Muscle of back (tissue), 3 donors: ENCODE measurements at regions not wholly inside any gene's neighbourhood (a gene's known extent, or its start where the extent isn't known, plus 50 kb on each side); places are given as distances from the start of the nearest gene placed in this dataset.

ENCODE experiments used
- DNase-seq, 3 donors: peaks; one replicate each; pipeline versions ENCODE4 v3.0.0 to v3.0.0-alpha.2; 2013

DNA sequence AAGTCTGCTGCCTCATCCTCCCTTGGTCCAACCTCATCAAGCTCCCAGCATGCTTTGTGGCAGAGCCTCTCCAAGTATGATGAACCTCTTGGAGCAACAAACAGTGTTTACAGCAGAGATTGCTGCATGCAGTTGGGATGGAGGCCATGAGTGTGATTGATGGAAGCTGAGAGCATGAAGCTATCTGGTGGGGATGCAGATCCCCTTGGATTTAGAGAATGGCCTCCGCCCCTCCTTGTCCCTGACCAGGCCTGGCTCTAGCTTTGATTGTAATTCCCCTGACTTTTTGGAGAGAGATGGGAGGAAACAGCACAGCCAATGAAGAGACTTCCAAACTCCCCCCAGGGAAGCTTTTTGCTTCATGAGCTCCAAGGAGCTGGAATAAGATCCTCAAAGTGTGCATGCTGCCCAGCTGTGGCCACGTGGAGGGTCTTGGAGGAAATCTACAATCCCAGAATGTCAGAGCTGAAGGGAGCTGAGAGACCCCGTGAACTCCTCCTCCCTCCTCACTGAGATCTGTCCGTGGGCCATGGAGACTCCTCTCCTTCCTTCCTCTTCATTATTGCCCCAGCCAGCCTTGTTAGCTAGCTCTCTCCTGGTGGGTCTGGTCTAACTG is 165.3 kb upstream of the USP24 start:
- DNase-seq, result peak; percentile 60 to 93 (median 84)

DNA sequence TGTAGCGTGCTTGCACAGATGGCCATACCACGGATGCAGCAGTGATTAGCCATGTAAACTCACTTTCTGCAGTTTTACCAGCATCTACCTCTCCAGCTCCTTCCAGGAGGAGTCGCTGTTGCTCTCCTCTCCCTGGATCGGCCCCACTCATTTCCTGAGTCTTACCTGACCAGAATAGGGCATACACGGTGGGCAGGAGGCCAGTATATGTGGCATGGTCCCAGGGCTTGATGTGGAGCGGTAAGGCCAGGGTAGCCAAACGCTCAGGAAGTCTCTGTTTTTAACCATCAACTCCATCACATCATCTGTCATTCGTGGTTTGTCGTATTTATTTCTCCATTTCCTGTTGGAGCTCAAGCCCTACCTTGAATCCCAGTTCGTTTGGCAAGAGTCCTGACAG is 163.4 kb upstream of the USP24 start:
- DNase-seq, result peak in 1 of 3 donors; percentile 37

DNA sequence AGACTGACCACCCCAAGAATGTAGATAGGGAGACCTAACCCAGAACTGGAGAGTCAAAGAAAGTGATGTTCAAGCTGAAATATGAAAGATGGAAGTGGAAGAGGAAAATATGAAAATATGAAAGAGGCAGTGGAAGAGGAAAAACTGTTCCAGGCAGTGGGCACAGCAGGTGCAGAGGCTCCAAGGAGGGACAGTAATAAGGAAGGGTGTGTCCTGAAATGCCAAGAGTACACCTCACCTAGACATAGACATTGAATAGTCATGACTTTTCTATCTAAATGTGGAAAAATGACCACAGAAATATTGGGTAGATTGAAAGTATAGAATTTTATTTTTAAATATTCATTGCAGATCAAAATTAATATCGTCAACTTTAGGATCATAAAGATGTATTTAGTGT is 161.7 kb upstream of the USP24 start:
- DNase-seq, result no peak

DNA sequence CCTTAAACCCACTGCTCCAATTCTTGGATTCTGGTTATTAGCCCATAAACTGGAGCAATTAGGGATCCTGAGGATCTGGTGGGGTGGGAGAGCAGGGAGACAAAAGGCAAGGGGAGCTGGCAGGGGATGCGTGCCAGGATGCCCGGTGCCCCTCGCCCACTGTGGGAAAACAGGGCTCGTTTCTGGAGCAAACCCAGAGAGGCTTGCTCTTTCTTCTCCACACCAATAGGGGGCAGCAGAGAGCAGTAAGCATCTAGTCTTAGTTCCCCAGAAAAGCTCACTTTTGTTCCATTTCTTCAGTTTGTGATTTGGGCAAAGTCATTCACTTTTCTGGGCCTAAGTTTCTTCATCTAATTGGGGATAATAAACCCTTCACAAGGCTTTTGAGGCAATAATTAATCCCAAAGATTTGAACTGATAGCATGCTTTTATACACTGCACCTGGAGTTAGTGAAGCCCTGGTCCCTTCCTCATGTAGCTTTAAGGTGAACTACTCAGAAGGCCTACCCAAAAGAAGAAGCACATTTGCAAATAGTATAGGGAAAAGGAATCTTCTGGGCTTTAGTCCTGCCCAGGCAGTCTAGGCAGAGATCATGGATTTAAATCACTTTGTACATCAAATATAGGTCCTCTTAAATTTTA is 160.6 kb upstream of the USP24 start:
- DNase-seq, result peak in 2 of 3 donors; percentile 45 to 70

DNA sequence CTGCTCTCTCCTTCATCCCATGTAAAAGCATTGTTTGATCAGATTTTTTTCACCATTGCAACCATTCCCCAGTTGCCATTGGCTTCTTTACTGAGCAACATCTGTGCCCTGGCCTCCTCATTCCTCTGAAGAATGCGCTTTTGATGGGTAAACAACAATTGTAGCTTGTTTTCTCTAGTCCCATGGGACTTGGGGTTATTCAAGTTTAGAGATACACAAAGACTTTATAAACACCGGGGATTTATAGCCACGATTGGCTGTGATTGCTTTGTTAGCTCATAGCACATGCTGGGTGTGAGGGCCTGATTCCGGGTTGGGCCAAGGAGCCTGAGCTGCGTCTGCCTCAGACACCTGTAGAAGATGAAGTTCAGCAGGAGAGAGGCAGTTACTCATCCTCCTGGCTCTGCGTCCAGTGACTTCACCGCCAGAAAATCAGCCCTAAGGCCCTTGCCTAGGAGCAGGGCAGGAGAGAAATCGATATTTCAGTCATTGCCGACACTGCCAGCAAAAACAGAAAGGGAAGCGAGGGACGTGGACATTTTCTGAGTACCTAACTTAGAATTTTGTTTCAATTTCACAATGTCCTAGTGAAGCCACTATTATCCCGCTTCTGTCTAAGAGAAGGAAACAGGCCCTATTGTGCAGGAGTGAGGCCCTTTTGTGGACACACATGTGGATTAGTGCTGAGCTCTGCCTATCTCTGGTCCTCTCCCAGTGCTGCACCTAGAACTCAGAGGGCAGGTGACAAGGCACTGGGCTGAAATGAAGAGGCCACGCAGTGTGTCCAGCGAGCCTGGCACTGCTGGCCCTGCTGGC is 159.8 kb upstream of the USP24 start:
- DNase-seq, result peak in 2 of 3 donors; percentile 48 to 68

DNA sequence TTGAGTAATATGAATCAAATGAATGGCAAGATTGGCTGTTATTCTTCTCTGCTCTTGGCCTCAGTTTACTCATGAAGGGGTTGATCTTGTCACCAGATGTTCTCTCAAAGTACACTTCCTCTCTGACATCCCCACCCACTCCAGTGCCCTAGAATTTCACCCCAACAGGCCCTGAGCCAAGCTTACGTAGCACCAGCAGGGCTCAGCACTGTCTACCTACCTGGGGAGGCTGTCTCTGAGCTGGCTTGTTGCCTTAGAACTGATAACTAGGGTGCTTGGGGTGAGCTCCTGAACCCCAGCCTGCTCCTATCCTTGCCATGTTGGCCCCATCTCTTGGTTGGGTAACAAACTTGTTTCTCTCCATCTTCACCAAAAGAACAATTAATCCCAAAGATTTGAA is 159.1 kb upstream of the USP24 start:
- no peak for DNase-seq

DNA sequence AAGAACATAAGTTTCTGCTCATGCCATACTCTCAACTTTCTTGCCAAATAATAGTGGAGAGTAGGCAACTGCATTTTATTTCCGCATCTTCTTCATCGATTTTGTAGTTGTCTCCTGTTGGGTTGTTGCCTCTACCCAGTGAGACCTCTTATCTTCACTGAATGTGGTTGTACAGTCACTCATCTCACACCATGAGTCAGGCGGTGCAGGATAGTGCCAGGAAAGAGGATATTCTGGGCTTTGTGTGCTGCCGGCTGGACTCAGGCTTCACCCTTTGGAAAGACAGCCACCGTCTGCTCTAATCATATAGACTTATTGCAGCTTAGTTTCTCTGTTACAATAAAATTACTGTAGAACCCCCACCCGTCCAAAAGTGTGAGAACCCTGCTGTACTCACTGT is 154.3 kb upstream of the USP24 start:
- no peak for DNase-seq

DNA sequence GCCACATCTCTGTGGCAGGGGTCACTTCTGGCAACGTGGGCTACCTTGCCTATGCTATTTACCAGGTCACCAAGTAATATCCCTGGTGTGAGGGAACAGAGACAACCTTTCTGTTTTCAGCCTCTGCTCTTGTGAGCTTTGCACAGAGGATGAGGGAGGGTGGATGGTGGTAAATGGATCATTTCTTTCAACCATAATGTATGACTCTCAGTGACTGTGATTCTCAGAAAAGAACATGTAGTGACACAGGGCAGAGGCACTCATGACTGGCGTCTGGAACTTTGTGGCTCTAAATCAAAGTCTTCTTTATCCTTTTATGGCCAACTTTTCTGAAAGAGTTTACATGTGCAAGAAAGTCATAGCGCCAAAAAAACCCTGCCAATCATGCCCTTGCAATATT is 153.5 kb upstream of the USP24 start:
- DNase-seq, result no peak

DNA sequence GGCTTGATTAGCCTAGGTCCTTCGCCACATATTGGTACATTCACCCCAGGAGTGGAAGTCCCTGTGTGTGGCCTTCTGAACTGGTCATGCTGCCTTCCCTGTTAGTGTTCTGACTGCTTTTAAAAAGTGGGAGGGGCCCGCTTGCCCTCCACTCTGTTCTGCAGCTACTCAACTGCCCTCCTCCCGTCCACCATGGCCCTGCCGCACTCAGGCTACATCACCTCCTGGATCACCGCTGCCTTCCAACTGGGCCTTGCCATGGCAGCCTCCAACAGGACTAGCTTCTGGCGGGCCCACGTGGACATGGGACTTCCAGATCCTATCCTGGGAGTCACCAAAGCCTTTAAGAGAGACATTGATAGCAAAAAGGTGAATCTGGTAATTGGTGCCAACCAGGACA is 152.1 kb upstream of the USP24 start:
- no peak for DNase-seq

DNA sequence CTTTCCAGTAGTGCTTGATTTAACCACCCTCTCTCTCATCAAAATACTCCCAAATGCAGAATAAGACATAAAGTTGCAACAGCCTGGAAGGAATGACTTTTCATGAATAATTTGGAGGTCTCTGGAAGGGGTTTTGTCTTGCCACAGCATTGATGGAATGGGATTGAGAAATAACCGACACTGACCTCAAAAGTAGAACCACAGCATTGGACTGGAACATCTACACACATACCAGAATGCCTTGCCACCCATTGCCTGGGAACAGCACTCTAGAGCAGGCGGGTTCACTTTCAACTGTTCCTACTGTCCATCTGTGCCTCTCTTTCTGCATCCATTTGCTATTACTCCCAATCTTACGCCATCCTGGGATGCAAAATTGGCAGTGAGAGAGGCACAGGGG is 149.1 kb upstream of the USP24 start:
- no peak for DNase-seq

DNA sequence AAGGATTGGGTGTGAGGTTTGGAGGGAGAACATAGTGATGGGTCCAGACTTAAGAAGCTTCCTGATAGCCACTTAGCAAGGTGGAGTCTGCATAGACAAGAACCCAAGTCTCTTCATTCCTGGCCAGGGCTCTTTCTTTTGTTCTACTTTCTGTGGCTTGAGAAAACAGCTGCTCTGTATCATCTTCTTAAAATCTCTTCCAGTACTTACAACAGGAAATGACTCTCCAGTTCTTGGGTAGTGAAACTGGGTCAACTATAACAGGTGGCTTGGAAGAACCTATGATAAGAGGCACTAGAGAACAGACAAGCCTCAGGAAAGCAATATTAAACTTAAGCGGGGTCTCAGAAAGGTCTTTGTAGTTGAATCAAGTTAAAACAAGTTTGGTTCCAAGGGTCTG is 148.1 kb upstream of the USP24 start:
- peak; percentile 74 to 90 (median 76) for DNase-seq

DNA sequence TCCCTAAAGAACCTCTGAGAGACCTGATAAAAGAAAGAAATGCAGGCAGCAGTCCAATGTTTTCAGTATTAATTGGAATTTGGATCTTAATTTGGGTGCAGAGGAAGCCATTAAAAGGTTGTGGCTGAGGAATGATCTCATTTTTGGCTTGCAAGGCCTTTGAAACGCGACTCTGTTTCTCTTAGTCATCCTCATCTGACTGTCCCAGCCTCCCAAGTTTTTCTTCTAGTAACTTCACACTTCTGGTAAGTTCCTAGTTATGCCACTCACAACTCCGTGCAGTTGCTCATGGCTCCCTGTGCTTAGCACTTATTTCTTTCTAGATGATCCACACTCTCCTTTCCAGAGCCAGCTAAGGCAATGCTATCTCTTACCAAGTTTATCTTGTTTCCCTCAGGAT is 147.4 kb upstream of the USP24 start:
- peak; percentile 42 to 68 (median 67) for DNase-seq

DNA sequence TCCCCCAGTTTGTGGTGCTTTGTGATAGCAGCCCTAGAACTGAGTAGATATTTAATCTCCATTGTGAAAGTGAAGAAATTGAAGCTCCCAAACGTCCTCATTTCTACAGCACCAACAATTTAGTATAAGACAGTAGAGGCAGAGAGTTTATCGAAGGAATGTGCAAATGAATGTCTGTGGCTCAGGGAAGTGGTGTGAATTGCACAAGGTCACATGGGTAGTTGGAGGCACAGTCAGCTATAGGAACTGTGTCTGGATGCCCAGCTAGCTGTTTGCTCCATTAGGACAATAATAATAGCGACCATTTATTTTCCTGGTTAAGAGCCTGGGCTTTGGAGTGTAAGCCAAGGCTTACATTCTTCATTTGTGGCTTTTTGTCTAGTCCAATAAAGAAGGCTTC is 144.4 kb upstream of the USP24 start:
- DNase-seq, result no peak

DNA sequence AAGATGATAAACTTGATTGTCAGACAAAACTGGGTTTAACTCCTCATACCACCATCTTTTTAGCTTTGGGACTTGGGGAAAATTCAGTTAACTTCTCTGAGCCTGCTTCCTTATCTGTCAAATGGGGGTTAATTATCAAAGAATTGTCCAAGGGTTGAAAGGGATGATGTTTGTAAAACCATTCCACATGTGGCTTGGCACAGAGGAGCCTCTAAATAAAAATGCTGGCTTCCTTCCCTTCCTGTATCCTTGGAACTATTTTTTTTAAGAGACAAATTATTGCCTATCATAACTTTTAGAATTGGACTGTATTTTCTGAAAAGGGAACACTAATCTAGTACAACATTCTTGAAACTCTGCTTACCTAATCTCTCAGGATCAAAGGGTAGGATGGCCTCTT is 143.4 kb upstream of the USP24 start:
- DNase-seq, result peak in 1 of 3 donors; percentile 51

DNA sequence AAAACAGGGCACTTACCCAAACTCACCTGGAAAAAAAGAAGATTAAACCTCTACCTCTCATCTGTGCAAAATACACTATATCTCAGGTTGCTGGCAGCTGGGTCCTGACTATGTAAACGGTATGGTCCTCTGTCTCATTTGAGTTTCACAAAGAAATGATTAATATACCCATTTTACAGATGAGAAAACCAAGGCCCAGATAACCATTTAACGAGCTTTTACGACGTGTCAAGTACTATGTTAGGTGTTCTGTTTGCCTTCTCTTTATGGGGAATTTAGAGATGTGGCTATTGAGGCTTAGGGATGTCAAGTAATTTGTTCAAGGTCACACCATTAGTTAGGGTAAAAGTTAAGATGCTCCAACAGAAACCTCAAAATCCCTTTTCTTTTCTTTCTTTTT is 140.4 kb upstream of the USP24 start:
- DNase-seq, result no peak

DNA sequence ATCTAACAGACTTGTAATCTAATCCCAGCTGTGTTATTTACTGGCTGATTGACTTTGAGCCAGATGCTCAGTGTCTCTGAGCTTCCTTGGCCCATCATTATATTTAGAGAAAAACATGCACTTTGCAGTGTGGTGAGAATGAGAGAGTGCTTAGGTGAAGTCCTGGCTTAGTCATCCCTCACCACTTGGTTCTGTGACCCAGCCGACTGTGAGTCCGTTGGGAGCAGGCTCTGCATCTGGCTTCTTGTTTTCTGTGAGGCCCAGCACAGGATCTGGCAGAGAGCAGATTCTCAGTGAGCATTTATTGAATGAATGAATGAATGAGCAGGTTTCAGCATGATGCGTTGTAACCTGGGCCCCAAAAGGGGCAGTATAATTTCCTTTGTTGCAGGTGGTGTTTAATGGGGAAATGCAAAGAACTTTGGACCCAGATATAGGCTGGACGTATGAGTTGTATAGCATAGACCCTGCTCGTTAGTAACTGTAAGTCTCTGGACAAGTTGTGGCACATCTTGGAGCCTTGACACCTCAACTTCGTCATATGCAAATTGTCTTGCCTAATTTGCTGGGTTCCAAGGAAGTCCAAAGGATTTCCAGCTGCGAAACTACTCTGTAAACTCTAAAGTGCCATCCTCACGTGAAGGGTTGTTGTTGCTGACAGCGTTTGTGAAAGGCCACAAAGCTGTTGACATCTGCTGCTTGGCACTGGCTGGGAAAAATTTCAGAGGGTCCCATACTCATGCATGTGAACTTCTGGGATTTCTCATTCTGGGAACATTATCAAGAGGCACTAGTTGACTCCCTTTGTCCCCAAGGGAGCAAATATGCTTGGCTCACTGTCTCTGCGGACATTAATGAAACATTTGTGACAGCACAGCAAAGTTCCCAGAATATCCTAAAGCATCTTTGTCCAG is 138.8 kb upstream of the USP24 start:
- DNase-seq, result peak in 2 of 3 donors; percentile 36 to 79

DNA sequence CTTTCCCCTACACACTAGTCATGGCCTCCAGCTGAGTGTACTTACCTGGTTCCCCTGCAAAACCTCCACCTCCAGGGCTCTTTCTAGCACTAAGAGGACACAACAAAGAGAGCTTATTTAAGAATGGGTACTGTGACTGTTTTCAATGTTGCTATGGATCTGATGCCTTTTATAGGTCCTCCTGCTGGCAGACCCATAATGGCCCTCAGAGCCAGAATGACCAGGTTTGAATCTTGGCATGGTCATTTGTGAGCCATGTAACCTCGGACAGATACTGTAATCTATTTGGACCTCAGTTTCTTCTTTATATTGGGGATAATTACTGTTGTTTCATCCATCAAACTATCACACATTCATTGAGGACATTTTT is 137.6 kb upstream of the USP24 start:
- no peak for DNase-seq

DNA sequence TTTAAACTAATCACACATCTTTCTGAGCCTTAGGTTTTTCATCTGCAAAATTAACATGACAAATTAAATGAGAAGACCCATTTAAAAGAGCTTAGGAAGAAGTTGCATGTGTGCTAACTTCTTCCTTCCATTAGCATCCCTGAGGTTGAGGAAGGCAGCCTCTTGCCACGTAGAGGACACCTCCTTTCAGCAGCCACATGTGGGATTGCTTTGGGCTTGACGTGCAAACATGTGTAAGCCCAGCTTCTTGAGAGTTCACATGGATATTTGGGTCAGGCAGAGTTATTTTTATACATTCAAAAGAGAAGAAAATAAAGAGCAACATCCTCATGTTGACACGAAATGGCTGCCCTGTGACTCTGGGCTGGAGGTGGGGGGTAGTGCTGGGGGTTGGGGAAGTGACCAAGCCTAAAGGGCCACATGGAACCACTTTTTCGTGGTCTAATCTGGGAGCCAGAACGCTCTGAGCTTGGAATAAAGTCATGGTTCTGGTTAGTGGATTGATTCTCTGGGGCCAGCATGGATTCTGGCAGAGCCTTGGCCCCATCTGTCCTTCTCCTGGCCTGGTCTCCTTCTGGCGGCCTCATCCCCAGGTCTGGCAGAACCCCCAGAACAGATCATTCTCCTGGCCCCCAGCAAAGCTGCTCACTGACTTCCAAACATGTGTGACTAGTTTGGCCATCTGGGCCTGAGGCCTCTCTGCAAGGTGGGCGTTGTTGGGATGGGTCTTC is 137.1 kb upstream of the USP24 start:
- peak in 2 of 3 donors; percentile 73 to 93 for DNase-seq

DNA sequence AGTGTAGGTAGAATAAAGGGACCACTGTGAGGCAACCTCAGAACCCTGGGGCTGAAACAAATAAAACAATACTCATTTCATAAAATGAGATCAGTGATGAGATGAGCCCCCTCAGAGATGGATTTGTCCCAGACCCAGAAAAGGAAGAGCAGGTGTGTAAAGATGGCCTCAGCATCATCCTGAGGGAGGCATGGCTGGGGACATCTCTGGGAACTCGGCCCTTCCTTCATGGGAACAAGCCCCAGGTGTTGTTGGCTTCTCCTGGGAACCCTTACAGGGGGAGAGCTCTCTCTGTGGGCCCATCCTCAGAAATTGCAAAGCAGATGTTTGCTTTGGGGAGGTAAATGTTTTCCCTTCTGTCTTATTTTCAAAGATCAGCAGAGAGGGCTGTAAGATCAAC is 133.2 kb upstream of the USP24 start:
- DNase-seq, result peak in 1 of 3 donors; percentile 54

DNA sequence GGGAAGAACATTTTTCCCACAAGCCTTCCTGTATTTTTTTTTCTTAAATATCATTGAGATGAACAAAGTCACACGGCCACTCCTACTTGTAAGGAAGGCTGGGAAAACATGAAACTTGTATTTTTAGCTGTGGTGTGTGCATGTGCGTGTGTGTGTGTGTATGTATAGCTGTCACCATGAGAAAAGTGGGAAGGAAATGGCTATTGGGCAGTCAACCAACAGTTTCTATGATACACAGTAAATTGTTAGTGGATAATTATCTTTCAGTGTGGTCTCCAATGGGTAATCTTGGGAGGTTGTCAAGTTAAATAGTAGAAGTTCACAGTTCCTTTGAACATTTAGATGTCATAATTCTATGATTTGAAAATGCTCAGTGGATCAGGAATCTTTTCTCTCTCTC is 132.7 kb upstream of the USP24 start:
- peak in 2 of 3 donors; percentile 83 to 93 for DNase-seq

DNA sequence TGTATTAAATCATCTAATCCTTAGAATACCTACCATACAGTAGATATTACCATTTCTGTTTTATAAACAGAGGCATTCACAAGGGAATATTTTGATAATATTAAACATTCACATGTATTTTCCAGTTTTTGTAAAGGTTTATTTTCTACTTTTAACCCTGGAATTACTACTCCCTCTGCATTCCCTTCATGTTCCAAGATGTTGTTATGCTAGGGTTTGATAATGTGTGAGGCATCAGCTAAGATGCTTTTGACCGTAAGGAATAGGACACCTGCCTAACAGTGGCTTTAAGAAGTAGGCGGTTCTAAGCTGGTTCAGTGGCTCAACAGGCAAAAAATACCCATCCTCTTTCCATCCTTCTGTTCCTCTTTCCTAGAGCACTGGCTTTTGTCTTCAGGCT is 131.9 kb upstream of the USP24 start:
- peak in 1 of 3 donors; percentile 67 for DNase-seq
